ENCODE measurements at regions not wholly inside any gene's neighbourhood (a gene's known extent, or its start where the extent isn't known, plus 50 kb on each side); places are given as distances from the start of the nearest gene placed in this dataset.

- Histone ChIP-seq H3K27me3 (ENCODE audit: insufficient read depth, low read length) (no peaks in the 10 kb centered on the region), H3K79me2 (ENCODE audit: insufficient read depth, low read length) (no peaks in the 10 kb centered on the region), H3K4me1 (ENCODE audit: insufficient read depth, low read length) (no peaks in the 10 kb centered on the region), H2AFZ (ENCODE audit: low read depth, low read length) (no peak overlapping the region), H3K9ac (ENCODE audit: low read length) (no peak overlapping the region), H3K4me2 (ENCODE audit: low read length) (no peak overlapping the region), H3K36me3 (ENCODE audit: insufficient read depth, low read length) (no peaks in the 10 kb centered on the region), H3K9me3 (ENCODE audit: insufficient read depth, low read depth, low read length) (no peaks in the 10 kb centered on the region), H3K4me3 (ENCODE audit: insufficient read depth, low read depth, low read length) (no peak overlapping the region), H4K20me1 (ENCODE audit: insufficient read depth, low read length) (no peaks in the 10 kb centered on the region), H3K27ac (ENCODE audit: low read depth, low read length) (no peak overlapping the region)
- no peaks in the 10 kb centered on the region for H3K27me3 Mint-ChIP-seq (ENCODE audit: low read depth, unreplicated experiment)
- H3K27ac Mint-ChIP-seq (ENCODE audit: unreplicated experiment), result no peak overlapping the region
- peaks cover 14% of the 10 kb centered on the region for H3K9me3 Mint-ChIP-seq (ENCODE audit: unreplicated experiment)
- DNase-seq (ENCODE audit: low read depth) (no peak), FAIRE-seq (no peak)
- H3K4me3 Mint-ChIP-seq (ENCODE audit: unreplicated experiment), result no peak overlapping the region
- TF ChIP-seq CTCF (IDR thresholded peaks at IDR 0.05; ENCODE audit: insufficient read depth, low read depth, low read length) (no peak), EZH2 (IDR thresholded peaks at IDR 0.05; ENCODE audit: insufficient read depth, low read length) (no peak)
- H3K4me1 Mint-ChIP-seq (ENCODE audit: low read depth, unreplicated experiment), result no peaks in the 10 kb centered on the region
- no peaks in the 10 kb centered on the region for H3K36me3 Mint-ChIP-seq (ENCODE audit: low read depth, unreplicated experiment)
Measured at GRCh38 chr7:67438198-67438882, 441.7 kb downstream of the TYW1 start.

GRCh38 chr7:67438913-67439505 is 442.4 kb downstream of the TYW1 start:
- Histone ChIP-seq H4K20me1 (ENCODE audit: insufficient read depth, low read length) (no peaks in the 10 kb centered on the region), H3K27ac (ENCODE audit: low read depth, low read length) (no peak overlapping the region), H3K27me3 (ENCODE audit: insufficient read depth, low read length) (no peaks in the 10 kb centered on the region), H3K4me1 (ENCODE audit: insufficient read depth, low read length) (no peaks in the 10 kb centered on the region), H3K4me3 (ENCODE audit: insufficient read depth, low read depth, low read length) (no peak overlapping the region), H3K4me2 (ENCODE audit: low read length) (no peak overlapping the region), H2AFZ (ENCODE audit: low read depth, low read length) (no peak overlapping the region), H3K9me3 (ENCODE audit: insufficient read depth, low read depth, low read length) (no peaks in the 10 kb centered on the region), H3K79me2 (ENCODE audit: insufficient read depth, low read length) (no peaks in the 10 kb centered on the region), H3K9ac (ENCODE audit: low read length) (no peak overlapping the region), H3K36me3 (ENCODE audit: insufficient read depth, low read length) (no peaks in the 10 kb centered on the region)
- FAIRE-seq (no peak), DNase-seq (ENCODE audit: low read depth) (no peak)
- Mint-ChIP-seq H3K27me3 (ENCODE audit: low read depth, unreplicated experiment) (no peaks in the 10 kb centered on the region), H3K36me3 (ENCODE audit: low read depth, unreplicated experiment) (no peaks in the 10 kb centered on the region), H3K4me1 (ENCODE audit: low read depth, unreplicated experiment) (no peaks in the 10 kb centered on the region), H3K27ac (ENCODE audit: unreplicated experiment) (no peak overlapping the region), H3K9me3 (ENCODE audit: unreplicated experiment) (peaks cover 11% of the 10 kb centered on the region), H3K4me3 (ENCODE audit: unreplicated experiment) (no peak overlapping the region)
- no peak for TF ChIP-seq EZH2 (IDR thresholded peaks at IDR 0.05; ENCODE audit: insufficient read depth, low read length)
- TF ChIP-seq CTCF (IDR thresholded peaks at IDR 0.05; ENCODE audit: insufficient read depth, low read depth, low read length), result no peak

- H3K79me2 ChIP-seq (ENCODE audit: insufficient read depth, low read length), result no peaks in the 10 kb centered on the region
- TF ChIP-seq EZH2 (IDR thresholded peaks at IDR 0.05; ENCODE audit: insufficient read depth, low read length) (no peak), CTCF (IDR thresholded peaks at IDR 0.05; ENCODE audit: insufficient read depth, low read depth, low read length) (no peak)
- Mint-ChIP-seq H3K27me3 (ENCODE audit: low read depth, unreplicated experiment) (no peaks in the 10 kb centered on the region), H3K27ac (ENCODE audit: unreplicated experiment) (no peak overlapping the region), H3K4me1 (ENCODE audit: low read depth, unreplicated experiment) (no peaks in the 10 kb centered on the region), H3K9me3 (ENCODE audit: unreplicated experiment) (peaks cover 11% of the 10 kb centered on the region), H3K4me3 (ENCODE audit: unreplicated experiment) (no peak overlapping the region), H3K36me3 (ENCODE audit: low read depth, unreplicated experiment) (no peaks in the 10 kb centered on the region)
- no peaks in the 10 kb centered on the region for H3K9me3 ChIP-seq (ENCODE audit: insufficient read depth, low read depth, low read length)
- no peak overlapping the region for H2AFZ ChIP-seq (ENCODE audit: low read depth, low read length)
- H3K27ac ChIP-seq (ENCODE audit: low read depth, low read length), result no peak overlapping the region
- no peaks in the 10 kb centered on the region for H4K20me1 ChIP-seq (ENCODE audit: insufficient read depth, low read length)
- H3K9ac ChIP-seq (ENCODE audit: low read length), result no peak overlapping the region
- H3K4me2 ChIP-seq (ENCODE audit: low read length), result no peak overlapping the region
- no peaks in the 10 kb centered on the region for H3K4me1 ChIP-seq (ENCODE audit: insufficient read depth, low read length)
- H3K27me3 ChIP-seq (ENCODE audit: insufficient read depth, low read length), result no peaks in the 10 kb centered on the region
- H3K4me3 ChIP-seq (ENCODE audit: insufficient read depth, low read depth, low read length), result no peak overlapping the region
- FAIRE-seq (no peak), DNase-seq (ENCODE audit: low read depth) (no peak)
- H3K36me3 ChIP-seq (ENCODE audit: insufficient read depth, low read length), result no peaks in the 10 kb centered on the region
Measured at GRCh38 chr7:67440321-67440720, 443.7 kb downstream of the TYW1 start.

Measured in astrocyte (in vitro differentiated cells and primary cell).